NCI-H82 treated with DMSO at 0.1 percent for 48 hours (cell line): ENCODE measurements at regions not wholly inside any gene's neighbourhood (a gene's known extent, or its start where the extent isn't known, plus 50 kb on each side); places are given as distances from the start of the nearest gene placed in this dataset.
A peak's percentile ranks its signal among the peaks of the same experiment; 100 is the strongest.

ENCODE experiments used
- DNase-seq: peaks from one replicate; lab custom pipeline; 2025; ENCODE audit not compliant: unreplicated experiment; lab: John Stamatoyannopoulos, UW

- no peak for DNase-seq
These were observed 769.9 kb downstream of the HDGFL1 start for GRCh38 chr6:23339268-23339667.

- DNase-seq = no peak
These were observed 770.9 kb downstream of the HDGFL1 start for GRCh38 chr6:23340271-23340670.

DNA sequence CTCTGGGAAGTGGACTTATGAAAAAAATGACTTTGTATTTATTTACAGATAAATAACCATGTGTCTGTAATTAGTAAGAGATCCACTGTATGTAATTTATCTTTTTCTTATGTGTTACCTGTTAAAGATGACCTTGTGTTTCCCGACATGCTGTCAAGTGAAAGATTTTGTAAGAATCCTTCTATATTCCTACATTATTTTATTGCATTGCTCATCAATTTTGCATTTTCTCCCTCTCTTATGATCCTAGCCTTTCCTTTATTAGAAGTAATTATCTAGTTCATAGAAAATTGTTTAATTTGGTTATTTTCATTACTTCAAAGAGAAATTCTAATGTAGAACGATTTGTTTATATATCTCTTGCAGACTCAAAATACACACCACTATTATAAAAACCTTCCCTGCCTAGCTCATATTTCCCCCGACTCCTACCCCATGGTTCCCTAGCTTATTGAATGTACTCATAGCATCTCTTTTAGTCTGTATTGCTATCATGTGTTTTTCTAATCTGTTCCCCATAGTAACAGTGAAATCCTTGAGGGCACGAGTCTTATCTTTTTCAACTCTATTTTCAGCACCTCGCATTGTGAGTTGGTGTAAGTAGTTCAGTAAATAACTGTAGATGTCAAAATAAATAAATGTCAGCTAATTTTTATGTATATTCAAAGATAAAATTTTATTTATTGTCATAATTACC, 774.4 kb downstream of the HDGFL1 start:
- DNase-seq = no peak

GRCh38 chr6:23348185-23348584, 777.8 kb upstream of the NRSN1 start:
- no peak for DNase-seq

DNA sequence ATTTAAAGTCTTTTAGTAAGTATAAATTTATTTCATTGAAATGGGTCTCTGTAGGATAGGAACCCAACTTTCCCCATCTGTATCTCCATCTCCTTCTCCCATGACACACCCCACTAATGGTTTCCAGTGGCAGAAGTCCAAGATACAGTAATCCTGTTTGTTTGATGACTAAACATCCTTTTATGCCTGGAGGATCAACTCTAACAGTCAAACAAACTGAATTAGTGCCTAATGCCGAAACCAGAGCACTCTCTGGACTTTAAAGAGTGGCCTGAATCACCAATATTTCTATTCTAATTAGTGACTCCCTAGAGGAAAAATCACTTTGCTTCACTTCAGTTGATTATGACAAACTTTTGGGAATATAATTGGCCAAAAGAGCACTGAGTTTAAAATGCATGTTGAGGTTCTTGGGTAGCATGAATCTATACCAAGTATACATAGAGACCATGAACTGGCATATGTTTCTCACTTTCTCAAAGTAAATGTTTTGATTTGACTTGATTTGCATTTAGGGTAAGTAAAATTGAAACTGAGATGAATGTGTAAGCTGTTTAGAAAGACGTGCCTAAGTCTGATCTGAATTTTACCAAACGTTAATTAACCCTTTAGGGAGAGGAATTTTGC, 776.4 kb upstream of the NRSN1 start:
- peak; percentile 67 for DNase-seq

GRCh38 chr6:23350752-23351453, 775.1 kb upstream of the NRSN1 start:
- DNase-seq = no peak

DNA sequence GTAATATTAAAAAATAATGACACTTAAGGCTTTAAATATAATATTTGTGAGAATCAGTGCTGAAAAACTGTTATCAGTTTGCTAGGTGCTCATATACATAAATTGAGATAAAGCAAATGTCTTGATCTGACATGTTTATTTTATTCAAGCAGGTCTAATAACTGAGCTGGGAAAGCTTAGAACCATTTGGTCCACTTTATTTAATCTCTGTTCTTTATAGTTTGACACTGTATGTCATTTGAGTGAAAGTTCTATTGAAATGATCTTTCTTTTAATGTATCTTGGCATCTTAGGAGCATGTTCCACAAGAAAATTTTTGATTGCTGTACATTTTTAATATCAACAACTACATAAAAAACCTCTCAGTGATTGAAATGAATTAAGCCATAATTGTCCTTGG, 772.0 kb upstream of the NRSN1 start:
- no peak for DNase-seq

DNA sequence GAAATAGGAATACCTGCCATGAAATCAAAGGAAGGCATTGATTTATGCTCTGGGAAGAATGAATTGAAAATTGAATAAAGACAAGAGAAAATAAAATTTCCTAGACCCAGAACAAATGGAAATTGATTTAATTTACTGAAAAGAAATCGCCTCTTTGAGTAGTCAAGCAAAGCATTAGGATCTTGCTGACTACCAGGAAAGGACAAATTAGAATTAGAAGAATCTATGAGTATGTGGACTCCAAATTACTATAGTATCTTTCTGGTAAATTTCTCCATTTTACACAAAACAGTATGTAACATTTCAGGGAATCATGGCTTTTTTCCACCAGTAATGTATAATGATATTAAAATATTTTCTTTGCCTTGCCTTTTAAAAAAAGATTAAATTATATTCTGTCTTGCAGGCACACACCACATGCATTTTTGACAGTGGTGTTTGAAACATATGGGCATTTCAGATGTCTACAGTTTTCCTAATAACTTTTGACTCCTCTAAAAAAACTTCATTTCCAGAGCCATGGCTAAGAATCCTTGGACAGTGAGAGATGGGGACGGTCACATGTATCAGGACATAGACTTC, 768.7 kb upstream of the NRSN1 start:
- no peak for DNase-seq

- DNase-seq = no peak
These were observed 760.3 kb upstream of the NRSN1 start for GRCh38 chr6:23365732-23366131.

- no peak for DNase-seq
These were observed 758.7 kb upstream of the NRSN1 start for GRCh38 chr6:23367311-23367710.

- no peak for DNase-seq
These were observed 757.5 kb upstream of the NRSN1 start for GRCh38 chr6:23368557-23368956.

DNA sequence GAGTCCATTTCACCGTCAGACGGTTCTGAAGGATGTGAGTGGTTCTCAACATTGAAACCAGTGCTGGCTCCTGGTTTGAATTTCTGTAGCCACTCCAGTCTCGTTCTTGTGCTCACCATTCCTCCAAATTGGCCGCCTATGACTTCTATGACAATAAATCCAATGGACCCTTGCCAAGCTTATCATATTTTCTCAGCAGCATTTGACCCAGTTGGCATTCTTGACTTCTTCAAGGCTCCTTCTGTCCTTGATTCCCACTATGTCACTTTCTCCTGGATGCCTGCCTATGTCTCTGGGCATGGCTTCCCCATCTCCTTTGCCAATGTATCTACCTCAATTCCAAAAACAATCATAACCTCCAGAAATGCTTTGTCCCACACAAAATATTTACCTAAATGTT, 756.0 kb upstream of the NRSN1 start:
- no peak for DNase-seq

DNA sequence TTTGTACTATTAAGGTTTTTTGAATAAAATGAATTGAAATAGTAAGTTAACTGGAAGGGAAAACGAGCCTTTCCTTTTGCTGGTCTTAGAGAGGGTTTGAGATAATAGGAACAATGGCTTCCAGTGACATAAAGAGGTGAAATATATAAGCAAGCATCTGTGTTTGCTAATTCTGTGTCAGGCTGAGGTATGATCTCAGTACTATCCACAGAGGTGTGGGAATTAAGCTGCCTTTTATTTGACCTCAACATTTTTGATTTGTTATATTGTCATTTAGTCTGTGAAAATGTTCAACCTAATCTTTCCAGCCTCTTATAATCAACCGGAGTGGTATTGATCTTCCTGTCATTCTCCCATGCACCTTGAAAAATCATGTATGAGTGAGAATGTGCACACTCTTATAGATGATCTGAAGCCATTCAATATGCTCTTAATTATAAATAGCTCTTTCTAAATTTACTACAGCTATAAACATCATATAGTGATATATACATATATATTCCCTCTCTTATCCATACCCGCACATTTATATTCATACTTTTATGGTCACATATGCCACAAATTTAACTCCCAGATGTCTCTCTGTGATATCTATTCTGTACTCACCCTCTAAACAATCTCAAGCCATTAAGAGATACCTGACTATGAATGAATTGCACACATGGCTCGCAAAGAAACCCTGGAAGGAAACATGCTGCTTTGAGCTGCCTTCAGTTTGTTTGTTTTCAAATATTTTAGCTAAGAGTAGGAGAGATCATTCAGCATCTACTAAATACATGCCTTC, 754.7 kb upstream of the NRSN1 start:
- DNase-seq = no peak

DNA sequence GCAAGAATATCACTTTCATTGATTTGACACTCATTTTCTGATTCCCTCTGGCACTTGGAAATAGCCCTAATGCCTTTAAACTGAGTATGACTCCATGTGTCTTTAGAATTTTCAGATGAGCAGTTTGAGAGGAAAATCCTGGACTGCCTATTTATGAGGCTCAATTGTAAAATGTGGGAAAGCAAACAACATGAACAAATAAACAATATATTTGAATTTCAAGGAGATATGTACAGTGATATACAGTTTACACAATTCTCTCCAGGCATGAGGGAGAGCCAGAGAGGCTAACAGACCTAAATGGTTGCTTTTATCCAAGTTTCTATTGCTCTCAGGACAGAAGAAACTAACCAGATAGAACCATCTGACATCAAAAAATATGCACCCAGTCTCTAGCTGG, 748.2 kb upstream of the NRSN1 start:
- DNase-seq = no peak

- no peak for DNase-seq
These were observed 745.5 kb upstream of the NRSN1 start for GRCh38 chr6:23380465-23380864.

DNA sequence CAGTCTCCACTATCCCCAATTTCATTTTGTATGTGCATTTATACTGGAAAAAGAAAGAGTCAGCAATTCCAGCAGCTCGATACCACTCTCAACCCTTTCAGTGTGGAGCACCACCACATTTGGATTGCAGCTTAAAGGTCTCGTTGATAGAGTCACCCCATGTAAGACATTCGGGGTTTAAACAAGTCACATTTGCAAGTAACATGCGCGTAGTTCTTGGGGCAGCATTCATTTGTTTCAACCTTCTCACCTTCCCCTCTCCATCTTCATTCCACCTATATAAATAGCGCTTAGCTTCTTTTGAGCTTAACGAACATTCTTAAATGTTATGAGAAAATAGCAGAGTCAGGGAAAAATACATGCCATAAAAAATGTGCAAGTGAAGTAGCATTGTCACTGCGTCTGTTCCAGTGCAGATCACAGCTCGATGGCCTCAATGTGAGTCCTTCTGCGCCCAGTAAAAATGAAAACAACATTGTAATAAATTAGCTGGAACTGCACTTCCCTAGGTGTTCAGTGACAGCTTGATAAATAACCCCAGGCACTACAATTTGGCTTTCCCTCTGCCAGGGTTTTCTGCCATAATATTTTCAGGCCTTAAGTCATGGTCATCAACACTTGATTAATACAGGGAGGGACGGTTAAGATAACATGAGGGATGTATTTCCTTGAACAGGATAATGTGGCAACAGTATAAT, 737.8 kb upstream of the NRSN1 start:
- no peak for DNase-seq

DNA sequence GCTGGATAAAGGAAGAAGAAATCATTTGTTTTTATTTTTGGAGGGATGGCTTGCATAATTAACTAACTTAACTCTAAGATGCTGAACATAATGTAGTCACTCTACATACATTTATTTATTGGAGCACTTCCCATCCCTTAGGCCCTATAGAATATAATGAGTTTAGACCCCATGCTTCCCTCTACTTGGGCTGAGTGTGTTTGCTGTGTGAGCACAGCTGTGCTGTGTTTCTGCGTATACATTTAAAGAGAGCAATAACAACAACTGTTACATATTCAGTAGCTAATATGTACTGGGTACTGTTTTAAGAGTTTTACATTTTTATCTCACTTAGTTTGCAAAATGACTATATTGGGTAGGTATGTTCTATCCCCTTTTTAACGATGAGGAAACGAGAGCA, 736.6 kb upstream of the NRSN1 start:
- no peak for DNase-seq

DNA sequence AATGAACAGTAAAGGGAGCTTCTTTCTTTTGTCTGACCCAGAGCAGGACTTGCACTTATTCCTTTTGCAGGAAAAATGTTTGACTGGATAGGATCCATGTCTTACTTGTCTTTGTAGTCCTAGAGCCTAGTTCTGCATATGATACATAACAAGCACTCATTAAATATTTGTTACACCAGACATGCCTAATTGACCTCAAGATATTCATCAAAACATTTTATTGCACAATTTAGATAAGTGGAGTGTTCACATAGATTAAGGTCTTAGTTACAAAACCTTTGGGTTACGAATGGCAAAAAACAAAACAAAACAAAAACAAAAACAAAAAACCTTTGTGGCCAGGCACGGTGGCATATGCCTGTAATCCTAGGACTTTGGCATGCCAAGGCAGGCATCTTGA, 735.8 kb upstream of the NRSN1 start:
- no peak for DNase-seq

DNA sequence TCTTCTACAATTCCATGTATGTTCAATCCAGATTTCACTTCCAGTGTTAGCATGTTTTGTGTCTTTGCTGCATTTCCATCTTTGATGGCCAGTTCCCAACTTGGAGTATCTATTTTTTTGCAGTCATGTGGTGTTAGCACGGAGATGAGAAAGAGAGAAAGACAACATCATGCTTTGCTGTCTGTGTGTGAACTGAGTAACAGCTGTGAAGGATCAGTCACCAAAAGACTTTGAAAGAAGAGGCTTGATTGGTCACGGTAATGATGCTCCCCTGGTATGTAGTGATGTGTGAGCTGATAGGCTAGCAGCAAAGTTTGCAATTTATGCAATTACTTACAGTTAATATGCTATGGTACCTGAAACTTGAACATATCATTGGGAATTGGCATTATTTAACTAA, 731.3 kb upstream of the NRSN1 start:
- no peak for DNase-seq

- DNase-seq = no peak
These were observed 730.6 kb upstream of the NRSN1 start for GRCh38 chr6:23395381-23395780.

- DNase-seq = no peak
These were observed 729.1 kb upstream of the NRSN1 start for GRCh38 chr6:23396949-23397348.
